ENCODE measurements at regions not wholly inside any gene's neighbourhood (a gene's known extent, or its start where the extent isn't known, plus 50 kb on each side); places are given as distances from the start of the nearest gene placed in this dataset.
"Not testable (repeated sequence)": the region's sequence is repeated elsewhere in the genome, so short reads cannot be mapped to it uniquely, and the experiment has no call there.

DNA sequence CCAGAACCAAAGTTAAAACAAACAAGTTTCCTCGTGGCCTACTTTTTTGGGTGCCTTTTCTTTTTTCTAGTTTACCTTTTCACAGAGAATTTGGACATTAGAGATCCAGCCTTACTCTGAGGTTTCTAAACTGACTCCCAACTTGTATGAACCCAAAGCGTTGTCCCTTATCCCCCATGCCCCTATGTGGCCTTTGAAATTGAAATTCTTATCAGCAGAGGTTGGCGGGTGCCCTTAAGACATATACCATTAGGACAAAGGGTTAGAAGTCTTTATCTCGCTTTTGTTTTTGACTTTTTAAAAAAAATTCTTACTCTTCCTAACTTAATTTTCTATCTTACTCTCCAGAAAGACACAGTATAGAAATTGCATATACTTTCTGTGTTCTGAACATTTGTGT, 76.3 kb upstream of the C7orf33 start:
- DNase-seq (ENCODE audit: low spot score) = no peak

DNA sequence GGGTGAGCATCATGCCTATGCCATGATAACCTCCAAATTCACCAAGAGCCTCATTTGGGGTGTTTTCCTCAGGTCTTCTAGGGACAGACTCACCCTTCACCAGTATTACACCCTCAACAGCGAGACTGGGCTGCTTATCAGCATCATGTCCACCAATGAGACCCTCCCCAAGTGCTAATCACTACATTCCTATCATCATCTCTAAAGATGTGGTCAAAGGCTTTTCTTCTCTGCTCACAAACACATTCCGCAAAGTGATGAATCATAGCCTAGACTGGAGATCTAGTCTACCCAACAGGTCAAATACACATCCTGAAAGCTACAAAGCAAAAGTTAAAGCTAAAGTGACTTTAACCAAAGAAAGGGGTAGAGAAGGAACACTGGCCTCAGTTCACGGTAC, 75.3 kb upstream of the C7orf33 start:
- no peak for DNase-seq (ENCODE audit: low spot score)

DNA sequence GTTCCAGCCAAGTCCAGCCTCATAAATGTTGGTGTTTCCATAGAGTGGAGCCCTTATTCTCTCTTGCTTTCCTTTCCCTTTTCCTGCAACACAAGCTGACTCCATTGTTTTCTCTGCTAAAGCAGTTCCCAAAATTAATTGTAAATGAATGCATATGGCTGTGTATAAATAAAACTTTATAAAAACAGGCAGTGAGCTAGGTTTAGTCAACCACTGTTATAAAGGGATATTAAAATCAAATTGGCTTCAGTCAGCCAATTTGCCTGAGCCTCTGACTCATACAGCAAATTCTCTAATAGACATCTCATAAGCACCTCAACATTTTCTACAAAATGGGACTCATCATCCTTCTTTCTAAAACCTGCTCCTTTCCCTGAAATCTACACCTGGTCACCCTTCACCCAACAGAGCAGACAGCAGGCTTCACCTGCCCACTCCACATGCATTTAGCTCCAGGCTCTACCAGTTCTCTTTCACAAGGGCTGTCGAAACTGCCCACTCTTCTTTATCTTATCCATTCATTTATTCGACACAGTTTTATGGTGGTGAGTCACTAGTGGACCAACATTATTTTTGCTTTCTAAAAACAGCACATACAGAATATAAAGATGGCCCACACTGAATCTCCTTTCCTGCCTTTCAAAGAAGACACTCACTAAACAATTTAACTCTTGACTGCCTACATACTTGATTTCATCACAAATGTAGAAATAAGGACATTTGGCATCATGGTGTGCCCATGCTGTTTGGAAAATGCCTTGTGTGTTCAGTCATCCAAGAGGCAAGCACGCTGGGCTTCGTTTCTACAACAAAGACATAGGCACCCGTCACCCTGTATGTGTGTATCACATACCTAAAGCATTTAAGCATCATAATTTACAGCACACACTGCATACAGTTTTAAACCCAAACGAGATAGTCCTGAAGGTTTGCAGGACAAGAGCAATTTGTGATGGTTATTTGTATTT, 74.6 kb upstream of the C7orf33 start:
- no peak for DNase-seq (ENCODE audit: low spot score)

DNA sequence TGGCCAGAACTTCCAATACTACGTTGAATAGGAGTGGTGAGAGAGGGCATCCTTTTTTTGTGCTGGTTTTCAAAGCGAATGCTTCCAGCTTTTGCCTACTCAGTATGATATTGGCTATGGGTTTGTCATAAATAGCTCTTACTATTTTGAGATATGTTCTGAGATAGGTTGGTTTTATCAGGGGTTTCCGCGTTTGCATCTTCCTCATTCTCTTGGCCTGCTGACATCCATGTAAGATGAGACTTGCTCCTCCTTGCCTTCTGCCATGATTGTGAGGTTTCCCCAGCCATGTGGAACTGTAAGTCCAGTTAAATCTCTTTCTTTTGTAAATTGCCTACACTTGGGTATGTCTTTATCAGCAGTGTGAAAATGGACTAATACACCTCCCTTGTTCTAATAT, 71.2 kb upstream of the C7orf33 start:
- not testable (repeated sequence) for DNase-seq (ENCODE audit: low spot score)

DNA sequence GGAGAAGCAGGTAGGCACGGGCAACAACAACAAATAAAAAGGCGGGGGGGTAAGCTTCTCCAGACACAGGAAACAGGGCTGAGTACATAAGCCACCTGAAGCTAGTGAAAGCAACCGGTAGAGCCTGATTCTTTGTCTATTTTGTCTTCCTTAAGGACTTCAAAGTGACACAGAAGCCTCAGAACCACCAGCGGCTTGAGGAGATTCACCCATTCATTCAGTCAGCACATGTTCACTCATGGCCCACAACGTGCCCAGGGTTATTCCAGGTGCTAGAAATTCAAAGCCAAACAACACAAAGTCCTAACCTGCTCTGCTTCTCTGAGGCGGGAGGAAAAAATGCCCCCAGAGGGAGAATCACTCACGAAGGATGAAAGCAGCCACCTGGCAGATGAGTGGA, 69.3 kb upstream of the C7orf33 start:
- no peak for DNase-seq (ENCODE audit: low spot score)

DNA sequence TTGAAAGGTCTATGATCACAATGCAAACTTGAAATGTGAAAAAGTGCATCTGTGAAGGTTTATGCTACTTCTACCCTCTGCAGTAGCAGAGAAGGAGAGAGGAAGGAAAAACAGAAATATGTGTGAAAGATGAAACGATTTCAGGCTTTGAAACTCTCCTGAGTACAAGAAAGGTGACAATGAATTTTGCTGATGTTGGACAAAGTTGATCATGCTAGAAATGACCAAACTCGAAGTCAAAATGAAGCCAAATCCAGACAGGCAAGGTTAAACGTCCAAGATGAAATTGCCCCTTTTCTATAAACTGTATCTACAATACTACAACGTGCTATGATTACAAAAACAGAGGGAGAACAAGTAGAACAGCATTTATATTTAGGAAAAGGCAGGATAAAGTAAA, 67.0 kb upstream of the C7orf33 start:
- DNase-seq (ENCODE audit: low spot score) = no peak

DNA sequence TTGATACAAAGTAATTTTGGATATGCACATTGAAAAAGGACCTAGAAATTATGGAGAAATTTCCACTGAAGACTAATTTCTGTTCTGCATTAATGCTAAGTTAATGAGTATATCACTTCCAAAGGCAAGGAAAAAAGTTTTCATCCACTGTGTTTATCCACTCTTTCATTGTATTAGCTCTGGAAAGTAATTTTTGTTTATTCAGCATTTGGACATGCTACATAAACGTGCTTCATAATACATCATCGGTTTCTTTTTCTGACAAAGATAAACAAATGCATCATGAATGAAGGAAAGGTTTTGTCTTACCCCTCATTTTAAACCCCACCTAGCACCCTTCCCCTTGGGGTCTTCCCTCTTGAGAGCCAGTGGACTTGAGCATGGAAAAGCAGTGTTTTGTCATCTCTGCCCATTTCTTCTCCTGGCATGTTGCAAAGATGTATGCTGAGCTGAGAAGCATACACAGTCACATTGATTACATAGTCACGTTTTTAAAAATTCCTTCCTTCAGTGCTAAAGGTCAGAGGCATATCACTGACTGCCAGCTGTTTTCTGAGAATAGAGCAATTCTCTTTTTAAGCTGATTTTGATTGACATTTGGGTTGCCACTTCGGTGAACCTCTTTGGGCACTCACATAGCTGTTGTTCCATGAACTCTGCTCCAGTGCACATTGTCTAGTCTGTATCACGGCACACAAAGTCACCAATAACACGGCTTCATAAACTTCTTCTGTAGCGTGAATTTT, 65.9 kb upstream of the C7orf33 start:
- no peak for DNase-seq (ENCODE audit: low spot score)

DNA sequence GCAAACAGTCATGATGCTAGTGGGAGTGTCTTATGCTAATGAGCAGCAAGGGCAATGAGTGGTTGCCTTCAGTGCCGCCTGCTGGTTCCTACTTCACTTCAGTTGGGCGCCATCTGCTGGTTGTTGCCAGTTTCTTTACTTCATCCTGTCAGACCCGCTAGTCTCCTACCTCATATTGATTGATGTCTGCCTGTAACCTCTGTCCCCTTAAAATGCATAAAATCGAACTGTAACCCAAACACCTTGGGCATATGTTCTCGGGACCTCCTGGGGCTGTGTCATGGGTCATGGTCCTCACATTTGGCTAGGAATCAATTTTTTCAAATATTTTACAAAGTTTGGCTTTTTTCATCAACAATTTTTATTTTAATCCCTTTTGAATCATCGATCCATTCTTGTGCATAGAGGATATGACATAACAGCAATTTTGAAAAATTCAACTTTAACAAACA, 62.8 kb upstream of the C7orf33 start:
- DNase-seq (ENCODE audit: low spot score) = peak; percentile 53

DNA sequence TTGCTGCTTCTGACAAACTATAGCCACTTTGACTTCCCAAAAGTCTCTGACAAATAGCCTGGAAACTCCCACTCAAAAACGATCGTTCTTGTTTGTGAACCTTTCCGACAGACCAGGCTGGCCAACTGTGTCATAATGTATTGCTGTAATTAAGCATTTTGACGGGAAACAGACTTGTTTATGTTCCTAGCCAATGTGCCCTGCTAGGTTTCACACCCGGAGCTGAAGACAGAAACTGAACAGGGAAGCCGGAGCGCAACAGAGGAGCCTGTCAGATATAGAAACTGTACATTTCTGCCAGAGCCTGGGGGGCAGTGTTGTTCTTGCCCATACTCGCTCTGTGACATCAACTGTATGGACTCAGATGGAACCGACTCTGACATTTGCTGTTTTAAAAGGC, 55.3 kb upstream of the C7orf33 start:
- DNase-seq (ENCODE audit: low spot score) = no peak

DNA sequence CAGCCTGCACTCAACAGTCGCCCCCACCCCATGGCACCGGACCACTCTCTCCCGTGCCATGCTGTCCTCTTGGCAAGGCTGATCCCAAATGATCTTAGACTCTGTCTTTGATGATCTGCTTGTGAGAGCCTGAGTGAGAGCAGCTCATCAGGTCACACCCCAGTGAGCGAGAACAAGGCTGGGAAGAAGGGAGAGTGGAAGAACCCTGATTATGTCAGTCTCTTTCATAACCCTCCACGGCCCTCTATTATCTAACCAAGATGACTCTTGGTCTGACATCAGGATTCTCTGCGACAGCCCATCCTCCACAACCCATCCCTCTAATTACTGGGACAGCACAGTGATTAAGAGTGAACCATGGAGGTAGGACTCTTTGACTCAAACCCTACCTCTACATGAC, 53.1 kb upstream of the C7orf33 start:
- no peak for DNase-seq (ENCODE audit: low spot score)

DNA sequence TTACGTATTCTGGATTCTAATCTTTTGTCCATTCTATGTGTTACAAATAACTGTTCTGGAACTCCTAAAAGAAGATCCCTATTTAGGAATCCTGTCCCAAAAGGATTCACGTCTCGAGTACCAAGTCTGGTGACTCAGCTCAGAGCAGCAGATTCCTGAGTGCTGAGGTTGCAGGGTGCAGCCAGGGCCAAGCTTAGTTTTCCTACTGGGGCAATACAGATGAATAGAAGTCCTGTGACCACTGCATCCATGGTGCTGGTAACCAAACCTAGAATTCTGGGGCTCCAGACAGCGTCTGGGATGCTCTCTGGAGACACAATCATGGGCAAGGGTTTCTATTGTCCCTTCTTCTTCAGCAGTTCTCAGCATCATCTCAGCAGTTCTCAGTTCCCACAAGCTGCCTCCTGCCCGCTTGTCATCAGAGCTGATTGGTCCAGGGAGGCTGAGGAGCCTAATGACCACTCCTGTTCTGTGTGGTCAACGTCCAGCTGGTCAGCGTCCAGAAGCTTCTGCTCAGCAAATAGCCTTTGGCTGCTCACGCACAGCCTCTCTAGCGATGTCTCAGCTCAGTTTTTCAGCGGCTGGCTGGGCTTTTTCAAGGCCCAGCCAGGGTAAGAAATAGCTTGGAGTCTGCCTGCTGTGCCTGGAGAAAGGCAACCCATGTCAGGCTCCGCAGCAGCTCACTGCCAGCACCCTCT, 50.4 kb upstream of the C7orf33 start:
- no peak for DNase-seq (ENCODE audit: low spot score)

All from ureter (tissue), 1 donor.